ENCODE measurements at regions not wholly inside any gene's neighbourhood (a gene's known extent, or its start where the extent isn't known, plus 50 kb on each side); places are given as distances from the start of the nearest gene placed in this dataset.

GRCh38 chr11:11078344-11079086 lies 220.7 kb upstream of the ZBED5 start:
- TF ChIP-seq CTCF (IDR thresholded peaks at IDR 0.05): peak in 1 of 12 donors; percentile 9
- no peak for TF ChIP-seq POLR2A (IDR thresholded peaks at IDR 0.05)
